NCI-H774 (cell line): ENCODE measurements at regions not wholly inside any gene's neighbourhood (a gene's known extent, or its start where the extent isn't known, plus 50 kb on each side); places are given as distances from the start of the nearest gene placed in this dataset.

Experiments used
- DNase-seq: peaks from one replicate; lab custom pipeline; 2025; lab: John Stamatoyannopoulos, UW

- no peak for DNase-seq
Measured at GRCh38 chr6:169891421-169891820, 140.0 kb downstream of the ERMARD start.

DNA sequence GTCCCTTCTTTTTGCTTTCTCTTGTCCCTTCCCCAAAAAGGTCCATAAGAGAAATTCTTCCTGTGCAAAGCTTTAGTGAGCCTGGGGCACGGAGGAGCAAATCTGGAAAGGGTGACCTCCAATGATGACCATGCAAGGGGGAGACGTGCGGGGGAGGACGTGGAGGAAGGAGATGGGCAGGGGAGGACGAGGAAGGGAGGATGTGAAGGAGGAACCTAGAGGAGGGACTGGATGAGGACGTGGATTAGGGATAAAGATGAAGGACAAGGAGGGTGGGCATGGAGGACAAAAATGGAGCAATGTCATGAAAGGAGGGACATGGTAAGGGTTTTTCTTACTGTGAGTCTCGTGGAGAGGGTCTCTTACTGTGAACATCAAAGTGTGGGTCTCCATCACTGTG is 139.5 kb downstream of the ERMARD start:
- DNase-seq, result no peak

GRCh38 chr6:169890049-169890448 is 138.6 kb downstream of the ERMARD start:
- peak; percentile 25 for DNase-seq

- DNase-seq, result no peak
Measured at GRCh38 chr6:169887529-169888140, 136.2 kb downstream of the ERMARD start.

DNA sequence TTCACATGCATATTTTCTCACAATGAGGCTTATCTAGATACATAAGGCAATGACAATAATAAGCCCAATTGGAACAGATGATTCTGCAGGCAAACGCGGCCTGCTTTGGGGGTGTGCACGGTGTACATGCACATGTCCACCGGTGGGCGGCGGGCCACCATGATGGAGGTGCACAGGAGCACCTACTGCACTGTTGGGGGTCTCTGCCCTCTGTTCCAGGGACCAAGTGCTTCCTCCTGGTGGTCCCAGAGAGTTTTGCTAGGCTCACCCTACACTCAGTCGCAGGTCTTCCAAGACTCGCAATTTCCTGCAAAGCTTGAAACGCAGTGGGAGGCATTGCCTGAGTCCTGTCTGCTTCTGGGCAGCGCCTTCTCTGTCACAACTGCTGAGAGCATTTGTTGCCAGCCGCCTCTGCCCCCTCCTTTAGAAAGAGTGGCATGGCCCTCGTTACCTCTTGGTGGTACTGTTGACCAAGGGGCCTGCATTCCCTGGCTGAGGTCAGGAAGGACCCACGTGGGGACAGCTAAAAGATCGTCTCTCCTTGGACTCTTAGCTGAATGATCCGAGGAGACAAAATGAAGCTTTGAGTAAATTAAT is 135.3 kb downstream of the ERMARD start:
- DNase-seq, result no peak

- DNase-seq, result no peak
Measured at GRCh38 chr6:169885831-169886230, 134.4 kb downstream of the ERMARD start.

GRCh38 chr6:169885131-169885530 is 133.7 kb downstream of the ERMARD start:
- no peak for DNase-seq

- DNase-seq, result no peak
Measured at GRCh38 chr6:169884158-169884557, 132.7 kb downstream of the ERMARD start.

GRCh38 chr6:169883316-169883715 is 131.9 kb downstream of the ERMARD start:
- DNase-seq, result no peak

DNA sequence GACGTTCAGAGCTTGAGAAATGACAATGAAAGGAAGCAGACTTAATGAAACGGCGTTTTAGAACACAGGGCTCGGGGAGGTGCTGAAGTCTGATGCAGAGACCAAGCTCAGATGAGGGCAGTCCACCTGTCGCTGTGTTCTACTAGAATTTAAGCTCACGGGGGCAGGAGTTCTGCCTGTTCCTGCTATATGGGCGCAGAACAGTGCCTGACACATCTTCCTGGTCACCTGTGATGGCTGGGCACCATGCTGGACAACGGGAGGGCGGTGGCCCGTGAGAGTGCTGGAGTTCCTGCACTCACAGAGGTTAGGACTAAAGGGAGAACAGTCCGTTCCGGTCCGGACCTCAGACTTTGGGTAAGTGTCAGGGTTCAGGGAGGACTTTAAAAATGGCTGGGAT is 130.6 kb downstream of the ERMARD start:
- no peak for DNase-seq

- DNase-seq, result no peak
Measured at GRCh38 chr6:169881398-169881797, 130.0 kb downstream of the ERMARD start.

GRCh38 chr6:169880516-169880915 is 129.1 kb downstream of the ERMARD start:
- DNase-seq, result no peak

- no peak for DNase-seq
Measured at GRCh38 chr6:169869301-169869700, 117.9 kb downstream of the ERMARD start.

- no peak for DNase-seq
Measured at GRCh38 chr6:169868458-169868857, 117.0 kb downstream of the ERMARD start.

DNA sequence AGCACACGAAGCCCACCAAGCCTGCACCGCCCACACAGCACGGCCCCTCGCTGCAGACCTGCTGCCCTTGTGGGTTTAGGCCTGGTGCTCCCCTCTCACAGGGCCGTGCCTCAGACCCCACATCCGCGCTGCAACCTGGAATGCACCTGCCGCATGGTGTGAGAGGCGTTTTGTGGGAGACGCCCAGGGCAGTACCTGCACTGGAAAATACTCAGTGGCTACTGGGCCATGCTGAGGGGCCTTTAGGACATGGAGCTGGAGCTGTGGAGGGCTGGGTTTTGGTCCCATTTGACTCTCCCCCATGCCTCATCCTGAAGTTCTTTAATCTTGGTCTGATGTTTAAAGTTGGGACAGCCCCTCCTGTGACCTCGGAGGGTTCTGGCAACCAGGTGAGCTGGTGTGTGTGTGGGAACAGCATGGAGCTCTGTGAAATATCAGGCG is 116.3 kb downstream of the ERMARD start:
- DNase-seq, result no peak

DNA sequence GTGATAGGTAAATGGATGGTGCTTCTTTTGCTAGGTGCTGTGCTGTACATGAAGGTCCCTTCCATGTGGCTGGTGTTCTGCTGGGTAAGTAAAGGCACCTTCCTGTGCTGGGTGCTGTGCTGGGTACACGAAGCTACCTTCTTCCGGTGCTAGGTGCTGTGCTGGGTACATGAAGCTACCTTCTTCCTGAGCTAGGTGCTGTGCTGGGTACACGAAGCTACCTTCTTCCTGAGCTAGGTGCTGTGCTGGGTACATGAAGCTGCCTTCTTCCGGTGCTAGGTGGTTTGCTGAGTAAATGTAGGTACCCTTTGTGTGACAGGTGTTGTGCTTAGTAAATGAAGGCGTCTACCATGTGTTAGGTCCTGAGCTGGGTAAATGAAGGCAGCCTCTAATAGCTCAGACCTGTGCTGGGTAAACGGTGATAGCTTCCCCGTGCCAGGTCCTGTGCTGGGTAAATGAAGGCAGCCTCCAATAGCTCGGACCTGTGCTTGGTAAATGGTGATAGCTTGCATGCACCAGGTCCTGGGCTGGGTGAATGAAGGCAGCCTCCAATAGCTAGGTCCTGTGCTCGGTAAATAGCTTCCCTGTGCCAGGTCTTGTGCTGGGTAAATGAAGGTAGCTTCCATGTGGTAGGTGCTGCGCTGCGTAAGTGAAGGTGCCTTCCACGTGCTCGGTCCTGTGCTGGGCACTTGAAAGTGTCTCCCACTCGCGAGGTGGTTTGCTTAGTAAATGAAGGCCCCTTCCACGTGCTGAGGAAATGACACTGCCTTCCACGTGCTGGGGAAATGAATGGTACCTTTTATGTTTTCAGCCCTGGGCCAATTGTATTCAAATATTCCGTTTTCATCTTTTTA is 115.5 kb downstream of the ERMARD start:
- DNase-seq, result no peak

GRCh38 chr6:169866140-169866534 is 114.7 kb downstream of the ERMARD start:
- no peak for DNase-seq

DNA sequence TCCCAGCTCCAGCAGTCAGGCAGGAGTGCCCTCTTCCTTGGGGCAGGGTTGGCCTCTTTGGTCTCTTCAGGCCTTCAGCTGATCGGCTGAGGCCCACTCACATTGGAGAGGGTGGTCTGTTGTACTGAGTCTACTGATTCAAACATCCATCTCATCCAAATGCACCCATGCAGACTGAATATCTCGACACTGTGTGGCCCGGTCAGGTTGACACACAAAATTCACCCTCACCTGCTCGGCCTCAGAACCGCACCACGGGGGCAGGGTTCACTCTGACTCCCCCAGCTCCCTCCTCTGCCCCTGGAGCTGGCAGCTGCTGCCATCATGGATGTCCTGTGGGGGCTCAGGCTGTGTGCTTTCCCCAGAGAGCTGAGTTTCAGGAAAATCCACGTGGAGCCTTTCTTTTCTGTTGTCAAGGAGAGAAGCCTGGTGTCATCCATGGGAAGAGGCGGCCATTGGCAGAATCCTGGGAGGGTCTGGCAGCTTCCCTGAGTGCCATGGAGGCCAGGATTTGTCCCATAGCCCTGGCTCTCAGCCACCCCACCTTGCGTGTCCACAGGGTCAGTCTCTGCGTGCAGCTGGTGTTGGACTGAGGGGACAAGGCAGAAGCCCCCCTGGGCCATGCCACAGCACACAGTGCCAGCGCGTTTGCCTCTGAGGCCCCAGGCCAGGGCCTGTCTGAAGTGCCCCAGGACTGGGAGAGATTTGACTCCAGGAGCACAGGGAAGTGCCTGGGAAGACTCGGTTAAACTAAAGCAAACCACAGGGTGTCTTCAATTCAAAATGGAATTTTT is 114.1 kb downstream of the ERMARD start:
- no peak for DNase-seq

DNA sequence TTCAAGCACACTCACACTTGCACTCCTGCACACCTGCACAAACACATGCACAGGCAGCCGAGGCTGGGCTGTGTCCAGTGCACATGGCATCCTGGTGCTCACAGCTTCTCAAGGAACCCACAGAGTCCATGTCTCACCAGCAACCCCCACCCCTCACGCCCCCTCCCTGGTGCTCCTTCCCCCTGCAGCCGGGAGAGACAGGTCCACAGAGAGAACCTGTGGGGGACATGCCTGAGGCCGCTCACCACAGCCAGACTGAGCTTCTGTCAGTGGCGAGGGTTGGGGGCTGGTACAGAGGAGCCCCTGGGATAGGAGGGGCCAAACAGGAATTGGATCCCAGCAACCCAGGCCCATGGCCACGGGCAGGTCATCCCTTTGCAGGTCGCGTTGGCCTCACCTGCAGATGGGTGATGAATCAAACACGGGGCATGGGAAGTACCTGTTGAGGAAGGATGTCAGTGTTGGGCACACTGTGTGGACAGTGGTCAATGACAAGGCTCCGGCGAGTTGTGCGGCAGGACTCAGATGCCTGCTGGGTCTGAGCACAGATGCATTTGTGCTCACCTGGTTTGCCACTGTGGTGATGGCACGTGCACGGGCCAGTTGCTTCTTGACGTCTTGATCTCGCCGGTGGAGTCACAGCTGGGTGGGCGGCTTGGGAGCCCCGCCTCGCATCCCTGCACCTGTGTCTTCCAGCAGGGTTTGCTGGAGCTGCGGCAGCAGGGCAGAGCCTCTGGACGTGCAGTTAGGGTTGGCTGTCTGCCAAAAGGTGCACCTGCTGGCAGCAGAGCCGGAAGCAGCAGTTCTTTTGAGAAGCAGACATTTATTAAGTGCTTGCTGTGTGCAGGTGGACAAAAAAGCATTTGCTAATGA is 113.0 kb downstream of the ERMARD start:
- DNase-seq, result peak; percentile 99

- DNase-seq, result no peak
Measured at GRCh38 chr6:169863710-169864109, 112.3 kb downstream of the ERMARD start.

GRCh38 chr6:169862892-169863525 is 111.6 kb downstream of the ERMARD start:
- peak; percentile 85 for DNase-seq
